T-helper 1 cell treated with Interleukin-12 subunit alpha and Interleukin-12 subunit beta and Interleukin-4 antibody, amounts not matched to agents 30 μg/mL and 1 μg/mL, for 36 hours (primary cell): ENCODE measurements at regions not wholly inside any gene's neighbourhood (a gene's known extent, or its start where the extent isn't known, plus 50 kb on each side); places are given as distances from the start of the nearest gene placed in this dataset.
"Not testable (repeated sequence)": the region's sequence is repeated elsewhere in the genome, so short reads cannot be mapped to it uniquely, and the experiment has no call there.

Experiments used
- H3K27ac Mint-ChIP-seq: one replicate; pipeline ENCODE4 v1.8.0; 2021; ENCODE audit warnings: mild to moderate bottlenecking, mixed read lengths
- H3K27me3 Mint-ChIP-seq: one replicate; pipeline ENCODE4 v1.8.0; 2021; ENCODE audit warnings: low read depth, mixed read lengths
- H3K36me3 Mint-ChIP-seq: one replicate; pipeline ENCODE4 v1.8.0; 2021; ENCODE audit warnings: low read depth, mixed read lengths
- H3K4me1 Mint-ChIP-seq: one replicate; pipeline ENCODE4 v1.8.0; 2021; ENCODE audit warnings: low read depth, mixed read lengths
- H3K4me3 Mint-ChIP-seq: one replicate; pipeline ENCODE4 v1.8.0; 2021; ENCODE audit warnings: mild to moderate bottlenecking, moderate library complexity, mixed read lengths
- H3K9me3 Mint-ChIP-seq: one replicate; pipeline ENCODE4 v1.8.0; 2021; ENCODE audit warnings: mixed read lengths

GRCh38 chr21:20902511-20902910 is 95.7 kb upstream of the NCAM2 start:
- no peak overlapping the region for H3K4me3 Mint-ChIP-seq
- no peaks in the 10 kb centered on the region for H3K4me1 Mint-ChIP-seq
- no peaks in the 10 kb centered on the region for H3K27me3 Mint-ChIP-seq
- peaks cover 8% of the 10 kb centered on the region for H3K9me3 Mint-ChIP-seq
- H3K27ac Mint-ChIP-seq = no peak overlapping the region
- H3K36me3 Mint-ChIP-seq = no peaks in the 10 kb centered on the region

DNA sequence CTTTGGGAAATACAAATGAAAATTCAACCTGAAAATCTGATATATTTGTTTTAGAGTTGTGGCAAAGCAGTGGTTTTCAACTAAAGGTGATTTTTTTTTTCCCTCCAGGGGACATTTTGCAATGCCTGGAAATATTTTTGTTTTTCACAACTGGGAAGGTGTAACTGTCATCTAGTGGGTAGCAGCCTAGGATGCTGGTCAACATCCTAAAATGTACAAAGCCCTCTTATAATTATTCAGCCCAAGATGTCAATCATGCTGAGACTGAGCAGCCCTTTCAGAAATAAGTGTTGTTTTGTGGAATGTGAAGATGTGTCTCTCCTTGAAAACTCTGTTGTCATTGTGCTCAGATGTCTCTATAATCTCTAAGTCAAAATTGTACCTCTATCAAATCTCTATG is 95.2 kb upstream of the NCAM2 start:
- Mint-ChIP-seq H3K36me3 (no peaks in the 10 kb centered on the region), H3K4me1 (no peaks in the 10 kb centered on the region), H3K27me3 (no peaks in the 10 kb centered on the region), H3K27ac (no peak overlapping the region), H3K9me3 (peaks cover 7% of the 10 kb centered on the region), H3K4me3 (no peak overlapping the region)

- H3K27ac Mint-ChIP-seq, H3K4me3 Mint-ChIP-seq, H3K4me1 Mint-ChIP-seq, H3K27me3 Mint-ChIP-seq, H3K36me3 Mint-ChIP-seq, H3K9me3 Mint-ChIP-seq: not testable (repeated sequence)
Observed at GRCh38 chr21:20927555-20927954, 70.7 kb upstream of the NCAM2 start.

DNA sequence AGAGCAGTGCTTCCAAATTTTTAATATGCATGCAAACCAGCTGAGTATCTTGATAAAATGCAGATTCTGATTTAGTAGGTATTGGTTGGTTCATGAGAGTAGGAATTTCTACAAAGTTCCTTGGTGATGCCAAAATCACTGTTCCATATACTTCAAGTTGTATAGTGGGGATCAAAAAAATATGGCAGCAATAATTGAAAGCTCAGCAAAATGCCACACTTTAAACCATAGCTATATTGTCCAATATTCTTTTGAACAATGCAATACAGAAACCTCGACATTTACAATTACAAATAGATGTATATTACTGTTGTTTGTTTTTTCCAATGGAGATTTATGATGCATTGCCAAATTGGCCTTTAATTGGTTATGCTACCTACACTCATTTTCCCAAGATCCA is 55.7 kb upstream of the NCAM2 start:
- no peaks in the 10 kb centered on the region for H3K36me3 Mint-ChIP-seq
- no peak overlapping the region for H3K4me3 Mint-ChIP-seq
- H3K27me3 Mint-ChIP-seq = no peaks in the 10 kb centered on the region

DNA sequence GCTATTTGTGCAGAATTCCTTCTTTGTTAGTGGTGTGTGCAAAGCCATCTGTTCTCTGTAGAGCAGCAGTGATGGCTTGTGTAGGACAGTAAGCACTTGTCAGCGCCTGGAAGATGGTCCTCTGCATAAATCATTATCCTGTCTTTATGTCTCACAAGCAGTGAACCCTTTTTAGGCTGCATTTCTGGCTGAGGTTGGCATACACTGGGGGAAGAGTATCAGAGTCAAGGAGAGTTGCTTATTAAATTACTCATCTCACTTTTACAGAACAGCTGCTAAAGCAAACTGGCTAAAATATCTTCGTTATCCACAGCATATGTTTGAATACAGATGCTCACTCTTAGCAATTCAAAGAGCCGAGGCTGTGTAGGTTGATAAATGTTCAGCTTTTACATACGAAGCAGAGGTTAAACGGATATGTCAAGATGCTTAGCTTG is 54.6 kb upstream of the NCAM2 start:
- H3K27me3 Mint-ChIP-seq = no peaks in the 10 kb centered on the region
- H3K36me3 Mint-ChIP-seq = no peaks in the 10 kb centered on the region

More for the DNA sequence above, 55.7 kb upstream of the NCAM2 start:
- Mint-ChIP-seq H3K4me1 (no peaks in the 10 kb centered on the region), H3K9me3 (no peaks in the 10 kb centered on the region), H3K27ac (no peak overlapping the region)

GRCh38 chr21:20944139-20944538 is 54.1 kb upstream of the NCAM2 start:
- Mint-ChIP-seq H3K36me3 (no peaks in the 10 kb centered on the region), H3K4me3 (no peak overlapping the region), H3K27me3 (no peaks in the 10 kb centered on the region), H3K27ac (no peak overlapping the region), H3K4me1 (no peaks in the 10 kb centered on the region), H3K9me3 (no peaks in the 10 kb centered on the region)

More for the DNA sequence above, 54.6 kb upstream of the NCAM2 start:
- Mint-ChIP-seq H3K27ac (no peak overlapping the region), H3K4me3 (no peak overlapping the region), H3K9me3 (no peaks in the 10 kb centered on the region), H3K4me1 (no peaks in the 10 kb centered on the region)

DNA sequence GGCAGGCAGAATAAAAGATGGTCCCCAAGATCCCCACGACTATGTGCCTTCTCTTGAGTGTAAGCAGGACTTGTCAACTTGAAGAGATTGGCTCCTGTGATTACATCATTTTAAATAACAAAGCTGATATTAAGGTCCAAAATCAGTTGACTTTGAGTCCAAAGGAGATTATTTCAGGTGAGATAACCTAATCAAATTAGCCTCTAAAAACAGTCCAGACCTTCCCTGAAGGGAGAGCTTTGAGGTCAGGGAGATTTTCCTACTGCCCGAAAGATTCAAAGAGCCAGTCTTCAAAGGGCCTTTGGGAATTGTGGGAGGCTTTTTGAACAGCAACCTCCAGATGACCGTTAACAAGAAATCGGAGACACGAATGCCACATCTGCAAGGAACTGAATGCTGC is 51.5 kb upstream of the NCAM2 start:
- Mint-ChIP-seq H3K36me3 (no peaks in the 10 kb centered on the region), H3K27me3 (no peaks in the 10 kb centered on the region), H3K27ac (no peak overlapping the region), H3K9me3 (no peaks in the 10 kb centered on the region), H3K4me1 (no peaks in the 10 kb centered on the region), H3K4me3 (no peak overlapping the region)
